ENCODE measurements at regions not wholly inside any gene's neighbourhood (a gene's known extent, or its start where the extent isn't known, plus 50 kb on each side); places are given as distances from the start of the nearest gene placed in this dataset.

DNA sequence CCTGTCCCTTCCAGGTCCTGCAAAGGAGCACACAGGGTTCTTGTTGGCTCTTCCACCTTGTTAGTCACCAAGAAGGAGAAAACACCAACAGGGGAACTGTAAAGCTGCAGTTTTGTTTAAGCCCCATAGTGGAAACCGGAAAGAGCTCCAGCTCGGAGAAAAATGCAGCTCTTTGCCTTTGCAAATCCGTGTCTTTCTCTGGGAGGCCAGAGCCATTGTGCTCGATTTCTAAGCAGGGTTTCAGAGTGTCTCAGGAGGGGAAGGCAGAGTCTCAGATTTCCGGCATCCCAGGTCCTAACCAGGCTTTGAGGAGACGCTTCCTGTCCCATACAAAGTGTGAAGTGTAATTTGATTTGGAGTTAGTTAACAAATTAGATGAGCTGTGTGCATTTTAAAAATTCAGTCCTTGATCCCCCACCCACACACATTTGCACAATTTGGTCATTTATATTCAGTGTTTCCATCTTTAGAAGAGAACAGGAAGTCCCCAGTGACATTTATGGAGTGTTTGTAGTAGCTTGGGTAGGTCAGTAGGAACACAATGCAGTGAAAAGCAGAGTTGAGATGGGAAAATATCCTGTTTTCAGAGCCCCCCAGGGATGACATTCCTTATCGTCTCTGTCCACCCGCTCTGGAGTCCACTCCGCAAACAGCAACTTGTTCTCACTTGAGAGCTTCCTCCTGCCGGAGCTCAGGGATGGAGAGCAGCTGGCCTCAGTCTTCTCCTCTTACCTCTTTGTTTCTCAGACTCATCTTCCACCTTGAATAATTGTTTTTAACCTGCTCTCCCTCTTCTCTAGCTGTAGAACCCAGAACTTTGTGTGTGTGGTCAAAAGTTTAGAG lies 331.9 kb downstream of the SEC14L1 start:
- TF ChIP-seq IRF1 (CRISPR knock-in tag; IDR thresholded peaks at IDR 0.05) (no peak), FOXK1 (CRISPR knock-in tag; IDR thresholded peaks at IDR 0.05) (no peak), PRDM15 (CRISPR knock-in tag; IDR thresholded peaks at IDR 0.05) (peak; percentile 60; the same call in 1 of the 2 replicates), RORB (CRISPR knock-in tag; IDR thresholded peaks at IDR 0.05) (no peak), FOXJ3 (CRISPR knock-in tag; IDR thresholded peaks at IDR 0.05; ENCODE audit: borderline replicate concordance) (no peak), ETV6 (CRISPR knock-in tag; IDR thresholded peaks at IDR 0.05) (peak; percentile 69)
- Mint-ChIP-seq H3K4me3 (peak overlapping the region; percentile 35), H3K9me3 (no peaks in the 10 kb centered on the region; the same call in 1 of the 2 replicates), H3K27ac (peak overlapping the region; percentile 95), H3K36me3 (peaks cover 24% of the 10 kb centered on the region), H3K27me3 (ENCODE audit: low read depth) (no peaks in the 10 kb centered on the region), H3K4me1 (peaks cover 95% of the 10 kb centered on the region)
- ChIA-PET POLR2A (interaction anchor here (1.4 to 1.5 kb wide), 2 partner anchors 36 to 53 kb away, joined by 3 to 6 read pairs; no protein-coding TSS in a partner anchor), CTCF (interaction anchor here (0.7 to 3.2 kb wide), 10 partner anchors 11 to 485 kb away, joined by 3 to 51 read pairs (median 4); partner anchors contain the start of gene TNRC6C)
- DNase-seq (ENCODE audit: low spot score) (no peak), ATAC-seq (peak; percentile 68)

DNA sequence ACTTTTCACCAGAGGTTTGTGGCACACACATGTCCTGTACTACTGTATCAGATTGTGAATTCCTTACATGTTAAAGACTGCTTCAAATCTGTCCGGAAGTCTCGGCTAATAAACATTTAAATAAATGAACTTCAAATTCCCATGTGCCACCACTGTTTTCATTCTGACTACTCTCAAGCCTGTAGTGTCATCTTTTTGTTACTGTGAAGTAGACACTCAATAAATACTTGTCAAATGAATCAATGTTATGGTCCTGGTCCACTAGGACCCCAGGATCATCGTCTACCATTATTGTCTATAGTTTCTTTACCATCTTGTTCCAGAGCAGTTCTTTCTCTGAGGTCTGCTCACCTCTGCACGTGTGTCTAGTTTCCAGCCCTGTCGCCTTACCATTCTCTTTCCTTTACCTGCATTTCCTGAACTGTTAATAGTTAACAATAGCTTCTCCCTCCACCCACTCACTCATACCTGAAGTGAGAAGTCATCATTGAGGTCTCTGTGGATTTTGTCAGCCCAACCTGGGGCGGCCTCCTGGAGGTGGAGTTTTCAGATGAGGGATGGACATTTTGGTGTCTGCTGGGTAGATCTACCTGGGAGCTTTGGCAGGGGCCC lies 333.0 kb downstream of the SEC14L1 start:
- CTCF ChIA-PET: interaction anchor here (1.0 to 4.4 kb wide), 3 partner anchors 44 to 83 kb away, joined by 3 to 51 read pairs (median 39); no protein-coding TSS in a partner anchor
- peak overlapping the region; percentile 95 for H3K27ac Mint-ChIP-seq
- peaks cover 18% of the 10 kb centered on the region for H3K36me3 Mint-ChIP-seq
- DNase-seq (ENCODE audit: low spot score): no peak
- no peak for ATAC-seq
- no peaks in the 10 kb centered on the region for H3K27me3 Mint-ChIP-seq (ENCODE audit: low read depth)
- POLR2A ChIA-PET: no interaction called here
- H3K4me3 Mint-ChIP-seq: no peak overlapping the region; the same call in 1 of the 2 replicates
- no peaks in the 10 kb centered on the region; the same call in 1 of the 2 replicates for H3K9me3 Mint-ChIP-seq
- H3K4me1 Mint-ChIP-seq: peaks cover 95% of the 10 kb centered on the region
- TF ChIP-seq ZNF121 (CRISPR knock-in tag; IDR thresholded peaks at IDR 0.05): no peak
- no peak for TF ChIP-seq ATF1 (CRISPR knock-in tag; IDR thresholded peaks at IDR 0.05)
- TF ChIP-seq, protein P1, sequence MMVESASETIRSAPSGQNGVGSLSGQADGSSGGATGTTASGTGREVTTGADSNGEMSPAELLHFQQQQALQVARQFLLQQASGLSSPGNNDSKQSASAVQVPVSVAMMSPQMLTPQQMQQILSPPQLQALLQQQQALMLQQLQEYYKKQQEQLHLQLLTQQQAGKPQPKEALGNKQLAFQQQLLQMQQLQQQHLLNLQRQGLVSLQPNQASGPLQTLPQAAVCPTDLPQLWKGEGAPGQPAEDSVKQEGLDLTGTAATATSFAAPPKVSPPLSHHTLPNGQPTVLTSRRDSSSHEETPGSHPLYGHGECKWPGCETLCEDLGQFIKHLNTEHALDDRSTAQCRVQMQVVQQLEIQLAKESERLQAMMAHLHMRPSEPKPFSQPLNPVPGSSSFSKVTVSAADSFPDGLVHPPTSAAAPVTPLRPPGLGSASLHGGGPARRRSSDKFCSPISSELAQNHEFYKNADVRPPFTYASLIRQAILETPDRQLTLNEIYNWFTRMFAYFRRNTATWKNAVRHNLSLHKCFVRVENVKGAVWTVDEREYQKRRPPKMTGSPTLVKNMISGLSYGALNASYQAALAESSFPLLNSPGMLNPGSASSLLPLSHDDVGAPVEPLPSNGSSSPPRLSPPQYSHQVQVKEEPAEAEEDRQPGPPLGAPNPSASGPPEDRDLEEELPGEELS (CRISPR knock-in tag; IDR thresholded peaks at IDR 0.05): no peak
- no peak for TF ChIP-seq TCF7 (CRISPR knock-in tag; IDR thresholded peaks at IDR 0.05; ENCODE audit: low read depth)
- TF ChIP-seq, protein P2, sequence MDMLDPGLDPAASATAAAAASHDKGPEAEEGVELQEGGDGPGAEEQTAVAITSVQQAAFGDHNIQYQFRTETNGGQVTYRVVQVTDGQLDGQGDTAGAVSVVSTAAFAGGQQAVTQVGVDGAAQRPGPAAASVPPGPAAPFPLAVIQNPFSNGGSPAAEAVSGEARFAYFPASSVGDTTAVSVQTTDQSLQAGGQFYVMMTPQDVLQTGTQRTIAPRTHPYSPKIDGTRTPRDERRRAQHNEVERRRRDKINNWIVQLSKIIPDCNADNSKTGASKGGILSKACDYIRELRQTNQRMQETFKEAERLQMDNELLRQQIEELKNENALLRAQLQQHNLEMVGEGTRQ (CRISPR knock-in tag; IDR thresholded peaks at IDR 0.05): no peak
- TF ChIP-seq PRRX2 (CRISPR knock-in tag; IDR thresholded peaks at IDR 0.05): no peak
- TF ChIP-seq E2F1 (CRISPR knock-in tag; IDR thresholded peaks at IDR 0.05): no peak
- TF ChIP-seq NR3C1 (CRISPR knock-in tag; conservative IDR thresholded peaks at IDR 0.05; ENCODE audit: low read depth): no peak
- TF ChIP-seq GTF2I (CRISPR knock-in tag; conservative IDR thresholded peaks at IDR 0.05): no peak
- no peak for TF ChIP-seq NR1H2 (CRISPR knock-in tag; IDR thresholded peaks at IDR 0.05)
- no peak for TF ChIP-seq ZSCAN18 (CRISPR knock-in tag; IDR thresholded peaks at IDR 0.05)
- no peak for TF ChIP-seq GRHL2 (CRISPR knock-in tag; IDR thresholded peaks at IDR 0.05; ENCODE audit: insufficient replicate concordance, severe bottlenecking)
- no peak for TF ChIP-seq CREB1 (CRISPR knock-in tag; IDR thresholded peaks at IDR 0.05)
- TF ChIP-seq, protein P3, sequence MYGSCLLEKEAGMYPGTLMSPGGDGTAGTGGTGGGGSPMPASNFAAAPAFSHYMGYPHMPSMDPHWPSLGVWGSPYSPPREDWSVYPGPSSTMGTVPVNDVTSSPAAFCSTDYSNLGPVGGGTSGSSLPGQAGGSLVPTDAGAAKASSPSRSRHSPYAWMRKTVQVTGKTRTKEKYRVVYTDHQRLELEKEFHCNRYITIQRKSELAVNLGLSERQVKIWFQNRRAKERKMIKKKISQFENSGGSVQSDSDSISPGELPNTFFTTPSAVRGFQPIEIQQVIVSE (CRISPR knock-in tag; IDR thresholded peaks at IDR 0.05; ENCODE audit: borderline replicate concordance): no peak
- no peak for TF ChIP-seq FOXP1 (CRISPR knock-in tag; IDR thresholded peaks at IDR 0.05; ENCODE audit: borderline replicate concordance)
- TF ChIP-seq NR2C2 (CRISPR knock-in tag; IDR thresholded peaks at IDR 0.05): no peak

All from WTC11 (cell line).